Heart right ventricle (tissue), 16 donors: ENCODE measurements at regions not wholly inside any gene's neighbourhood (a gene's known extent, or its start where the extent isn't known, plus 50 kb on each side); places are given as distances from the start of the nearest gene placed in this dataset.
A peak's percentile ranks its signal among the peaks of the same experiment; 100 is the strongest.

Source experiments
- ATAC-seq, 8 donors: fragments of 200-7000 bp; cut with Tn5 transposase; one replicate each; pipeline ENCODE4 v1.9.1; 2020; ENCODE audit warnings: mild to moderate bottlenecking in 8 of 8, moderate library complexity in 8 of 8, moderate number of reproducible peaks in 1 of 8
- DNase-seq, 2 donors: peaks; one replicate each; pipeline ENCODE4 v3.0.0-alpha.2; 2020
- H3K27ac ChIP-seq, 10 donors: fragments of 200-600 bp; sonication (generic) in 2 of 10; one replicate each; pipeline versions ENCODE4 v1.5.0 to v1.8.0; 2020 to 2022; ENCODE audit warnings: mild to moderate bottlenecking in 3 of 10
- H3K27me3 ChIP-seq, 7 donors: fragments of 200-600 bp; one replicate each; pipeline ENCODE4 v1.8.0; 2021 to 2022; ENCODE audit warnings: mild to moderate bottlenecking in 2 of 7
- H3K36me3 ChIP-seq, 9 donors: fragments of 200-600 bp; sonication (generic) in 1 of 9; one replicate each; pipeline versions ENCODE4 v1.5.0 to v1.8.0; 2020 to 2022; ENCODE audit warnings: mild to moderate bottlenecking in 2 of 9
- H3K4me1 ChIP-seq, 9 donors: fragments of 200-600 bp; sonication (generic) in 1 of 9; one replicate each; pipeline versions ENCODE4 v1.5.0 to v1.8.0; 2020 to 2022; ENCODE audit warnings: mild to moderate bottlenecking in 4 of 9
- H3K4me3 ChIP-seq, 10 donors: fragments of 200-600 bp; sonication (generic) in 2 of 10; one replicate each; pipeline versions ENCODE4 v1.5.0 to v1.8.0; 2020 to 2022; ENCODE audit warnings: mild to moderate bottlenecking in 7 of 10, moderate library complexity in 2 of 10
- H3K9me3 ChIP-seq, 11 donors: fragments of 200-600 bp in 10 of 11; sonication (generic) in 2 of 11; one replicate each; pipeline versions ENCODE4 v1.5.0 to v1.8.0; 2013 to 2022; ENCODE audit warnings: mild to moderate bottlenecking in 2 of 11, control low read depth in 1 of 11, moderate library complexity in 1 of 11
- WGBS, 2 donors: extraction: QIAGEN DNeasy Blood & Tissue Kit; methylation state at CpG; one replicate each; pipeline ENCODE4 v1.1.7; 2013; ENCODE audit warnings: inconsistent platforms in 1 of 2; 5-methylcytosine and 5-hydroxymethylcytosine counted together
- intact Hi-C, 10 donors: fragments of 100-400 bp; cut with DNase I; formaldehyde crosslinking; loops; one replicate each; pipeline versions ENCODE4 v1.11.1 to v1.14.2; 2022
- TF ChIP-seq, protein P1 (sequence below), 9 donors: fragments of 200-600 bp; sonication (generic) in 2 of 9; IDR thresholded peaks; one replicate each; pipeline versions ENCODE4 v1.5.0 to v1.8.0; 2021 to 2022; ENCODE audit warnings: antibody characterized with exemption in 9 of 9, mild to moderate bottlenecking in 5 of 9, moderate library complexity in 1 of 9
- donor health status: Arrhythmogenic right ventricular cardiomyopathy.
- donor health status: ischemic (EF 13 %, LVEDD 7.1; RV severe dilation, severe dysfunction).
- donor health status: healthy with polysubstance abuse.
- donor health status: DM: no; HTN: yes; CAD: no.
- donor health status: DM: no; HTN: no; CAD: no.
- donor health status: ischemic (EF 25% LVEDD 6.9; RV normal size, moderate dysfunction).
- donor health status: ischemic (EF 25% LVEDD 5.7; RV mildly dilated, moderate dysfunction).
- donor health status: healthy.
- donor health status: DM: yes; HTN: yes; CAD: no.
- donor health status: Ischemic cardiomyopathy.
- donor health status: ischemic (EF 35%, LVEDD 5.7; RV mildly dilated, moderate dysfunction).
- donor health status: nonischemic (EF 11% LVEDD 7.7; RV severe dilation, severe dysfunction).
- donor health status: DM: yes; HTN: yes; CAD: no.
- donor health status: PGD.
- donor health status: ischemic (EF 29% LVEDD 5.4; RV normal size, mild dysfunction).
- donor health status: nonischemic (EF 23%, LVEDD 6.1; RV moderate dilation, normal function).

DNA sequence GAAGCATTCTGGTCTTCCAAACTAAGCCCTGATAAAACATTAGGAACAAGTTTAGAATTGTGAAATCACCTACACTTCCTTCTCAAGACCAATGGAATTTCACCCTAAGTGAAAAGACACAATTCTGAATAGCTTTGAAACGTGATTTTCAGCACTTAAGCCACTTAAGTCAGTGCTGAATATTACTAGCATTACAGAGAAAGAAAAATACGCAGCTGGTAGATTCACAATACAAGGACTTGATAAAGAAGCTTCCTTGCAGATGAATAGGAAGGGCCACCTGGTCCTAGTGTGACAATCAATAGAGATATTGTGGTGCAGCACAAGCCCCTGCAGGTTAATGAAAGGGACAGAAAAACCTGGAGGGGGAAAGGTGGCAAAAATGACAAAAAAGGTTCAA, 353.1 kb upstream of the ALCAM start:
- no peak for ATAC-seq
- TF ChIP-seq, protein P1, sequence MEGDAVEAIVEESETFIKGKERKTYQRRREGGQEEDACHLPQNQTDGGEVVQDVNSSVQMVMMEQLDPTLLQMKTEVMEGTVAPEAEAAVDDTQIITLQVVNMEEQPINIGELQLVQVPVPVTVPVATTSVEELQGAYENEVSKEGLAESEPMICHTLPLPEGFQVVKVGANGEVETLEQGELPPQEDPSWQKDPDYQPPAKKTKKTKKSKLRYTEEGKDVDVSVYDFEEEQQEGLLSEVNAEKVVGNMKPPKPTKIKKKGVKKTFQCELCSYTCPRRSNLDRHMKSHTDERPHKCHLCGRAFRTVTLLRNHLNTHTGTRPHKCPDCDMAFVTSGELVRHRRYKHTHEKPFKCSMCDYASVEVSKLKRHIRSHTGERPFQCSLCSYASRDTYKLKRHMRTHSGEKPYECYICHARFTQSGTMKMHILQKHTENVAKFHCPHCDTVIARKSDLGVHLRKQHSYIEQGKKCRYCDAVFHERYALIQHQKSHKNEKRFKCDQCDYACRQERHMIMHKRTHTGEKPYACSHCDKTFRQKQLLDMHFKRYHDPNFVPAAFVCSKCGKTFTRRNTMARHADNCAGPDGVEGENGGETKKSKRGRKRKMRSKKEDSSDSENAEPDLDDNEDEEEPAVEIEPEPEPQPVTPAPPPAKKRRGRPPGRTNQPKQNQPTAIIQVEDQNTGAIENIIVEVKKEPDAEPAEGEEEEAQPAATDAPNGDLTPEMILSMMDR (IDR thresholded peaks at IDR 0.05) = no peak
- Histone ChIP-seq H3K36me3 (no peaks in the 10 kb centered on the region), H3K4me1 (no peaks in the 10 kb centered on the region), H3K27me3 (no peaks in the 10 kb centered on the region), H3K9me3 (peaks cover 0 to 5% (median 0%) of the 10 kb centered on the region in 11 donors), H3K27ac (no peak overlapping the region), H3K4me3 (no peak overlapping the region)
- intact Hi-C loops = no loop called here
- DNase-seq = no peak
- WGBS, 2 donors = 52 to 61% methylated on average over 2 of the region's 2 CpGs

DNA sequence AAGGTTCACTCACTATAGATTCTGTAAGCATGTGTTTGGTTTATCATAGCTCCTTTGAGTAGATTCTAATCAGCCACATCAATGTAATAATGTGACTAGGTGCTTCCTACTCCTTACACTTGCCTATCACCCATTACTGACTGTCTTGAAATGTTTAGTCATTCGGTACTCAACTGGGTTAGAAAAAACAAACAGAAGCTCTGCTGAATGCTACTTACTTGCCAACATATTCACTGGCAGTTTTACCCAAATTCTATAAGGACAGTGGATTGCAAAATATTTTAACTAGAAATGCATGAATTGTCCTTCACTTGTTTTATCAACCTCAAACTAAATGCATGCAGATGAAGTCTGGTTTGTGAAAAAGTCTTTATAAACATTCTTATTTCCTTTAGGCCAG, 352.1 kb upstream of the ALCAM start:
- no peaks in the 10 kb centered on the region for H3K36me3 ChIP-seq
- TF ChIP-seq, protein P1 (IDR thresholded peaks at IDR 0.05) = no peak
- no peak for DNase-seq
- H3K4me3 ChIP-seq = no peak overlapping the region
- intact Hi-C loops = no loop called here
- no peak overlapping the region for H3K27ac ChIP-seq
- WGBS, 2 donors = 73 to 80% methylated on average over 1 of the region's 1 CpG
- no peaks in the 10 kb centered on the region for H3K27me3 ChIP-seq
- ATAC-seq = no peak
- H3K4me1 ChIP-seq = no peaks in the 10 kb centered on the region
- H3K9me3 ChIP-seq = peaks cover 0 to 2% (median 0%) of the 10 kb centered on the region in 11 donors

GRCh38 chr3:105022813-105023212, 343.9 kb upstream of the ALCAM start:
- Histone ChIP-seq H3K4me1 (no peaks in the 10 kb centered on the region), H3K27me3 (no peaks in the 10 kb centered on the region), H3K4me3 (no peak overlapping the region), H3K9me3 (no peaks in the 10 kb centered on the region), H3K27ac (no peak overlapping the region), H3K36me3 (no peaks in the 10 kb centered on the region)
- peak in 1 of 8 donors; percentile 23 for ATAC-seq
- no peak for DNase-seq
- TF ChIP-seq, protein P1 (IDR thresholded peaks at IDR 0.05) = no peak
- intact Hi-C loops = no loop called here
- 72% methylated on average over 2 of the region's 2 CpGs for WGBS, 2 donors

GRCh38 chr3:105030211-105030610, 336.5 kb upstream of the ALCAM start:
- TF ChIP-seq, protein P1 (IDR thresholded peaks at IDR 0.05) = no peak
- Histone ChIP-seq H3K36me3 (no peaks in the 10 kb centered on the region), H3K4me1 (no peaks in the 10 kb centered on the region), H3K4me3 (no peak overlapping the region), H3K9me3 (no peaks in the 10 kb centered on the region), H3K27me3 (no peaks in the 10 kb centered on the region), H3K27ac (no peak overlapping the region)
- intact Hi-C loops = loop anchor here in 1 of 10 donors (10.0 kb wide), 1 partner anchor 65 kb away; no protein-coding TSS in a partner anchor
- WGBS, 2 donors = 63 to 64% methylated on average over 1 of the region's 1 CpG
- DNase-seq (no peak), ATAC-seq (no peak)
